MM.1S (cell line): ENCODE measurements at regions not wholly inside any gene's neighbourhood (a gene's known extent, or its start where the extent isn't known, plus 50 kb on each side); places are given as distances from the start of the nearest gene placed in this dataset.

ENCODE experiments used
- DNase-seq: peaks from one replicate; pipeline ENCODE4 v3.0.0-alpha.2; 2015
- H2AFZ ChIP-seq: fragments of 300-600 bp; sonication (generic); 2 replicates; pipeline ENCODE4 v1.6.0; 2016; ENCODE audit warnings: antibody characterized with exemption, low read length
- H3F3A ChIP-seq: fragments of 300-600 bp; sonication (generic); 2 replicates; pipeline ENCODE4 v1.6.1; 2016; ENCODE audit warnings: mild to moderate bottlenecking, antibody characterized with exemption, low read length, moderate library complexity, mixed read lengths; ENCODE audit not compliant: insufficient read depth
- H3K27ac ChIP-seq: fragments of 300-600 bp; sonication (generic); 2 replicates; pipeline ENCODE4 v1.5.1; 2016; ENCODE audit warnings: mild to moderate bottlenecking, low read length
- H3K27me3 ChIP-seq: fragments of 300-600 bp; sonication (generic); replicated peaks from 2 replicates; pipeline ENCODE4 v1.6.0; 2016; ENCODE audit warnings: low read length; ENCODE audit not compliant: insufficient read depth
- H3K36me3 ChIP-seq: fragments of 300-600 bp; sonication (generic); replicated peaks from 2 replicates; pipeline ENCODE4 v1.6.1; 2016; ENCODE audit warnings: mild to moderate bottlenecking, low read length, mixed read lengths; ENCODE audit not compliant: insufficient read depth
- H3K4me1 ChIP-seq: fragments of 300-600 bp; sonication (generic); 2 replicates; pipeline ENCODE4 v1.6.1; 2016; ENCODE audit warnings: low read length, mixed read lengths
- H3K4me2 ChIP-seq: fragments of 300-600 bp; sonication (generic); 2 replicates; pipeline ENCODE4 v1.6.0; 2016; ENCODE audit warnings: low read depth, low read length
- H3K4me3 ChIP-seq: fragments of 300-600 bp; sonication (generic); 2 replicates; pipeline ENCODE4 v1.5.1; 2016; ENCODE audit warnings: low read length, mixed read lengths
- H3K79me2 ChIP-seq: fragments of 300-600 bp; sonication (generic); 2 replicates; pipeline ENCODE4 v1.6.1; 2016; ENCODE audit warnings: mixed run types, low read length, mixed read lengths
- H3K9ac ChIP-seq: fragments of 300-600 bp; sonication (generic); 2 replicates; pipeline ENCODE4 v1.6.1; 2016; ENCODE audit warnings: low read length, mixed read lengths
- H3K9me2 ChIP-seq: fragments of 300-600 bp; sonication (generic); replicated peaks from 2 replicates; pipeline ENCODE4 v1.6.1; 2016; ENCODE audit warnings: mild to moderate bottlenecking, low read length, mixed read lengths; ENCODE audit not compliant: insufficient read depth
- H3K9me3 ChIP-seq: fragments of 300-600 bp; sonication (generic); replicated peaks from 2 replicates; pipeline ENCODE4 v1.6.1; 2016; ENCODE audit warnings: mild to moderate bottlenecking, low read length, mixed read lengths; ENCODE audit not compliant: insufficient read depth
- H4K20me1 ChIP-seq: fragments of 300-600 bp; sonication (generic); 2 replicates; pipeline ENCODE4 v1.6.1; 2016; ENCODE audit warnings: mild to moderate bottlenecking, low read length, moderate library complexity, mixed read lengths; ENCODE audit not compliant: insufficient read depth
- CTCF ChIP-seq: fragments of 300-600 bp; sonication (generic); IDR thresholded peaks from 2 replicates; pipeline ENCODE4 v1.5.1; 2016; ENCODE audit warnings: antibody characterized with exemption, low read length, mixed read lengths
- EZH2 ChIP-seq: fragments of 300-600 bp; sonication (generic); optimal IDR thresholded peaks from 2 replicates; pipeline ENCODE3; 2017; ENCODE audit warnings: low read depth, mild to moderate bottlenecking, antibody characterized with exemption, low read length, mixed read lengths
- EZH2phosphoT487 ChIP-seq: fragments of 300-600 bp; sonication (generic); IDR thresholded peaks from 2 replicates; pipeline ENCODE4 v1.6.1; 2018; ENCODE audit warnings: antibody characterized with exemption, low read length

- Histone ChIP-seq H4K20me1 (no peaks in the 10 kb centered on the region), H3K79me2 (no peaks in the 10 kb centered on the region), H3F3A (no peaks in the 10 kb centered on the region), H3K4me2 (no peak overlapping the region), H2AFZ (no peak overlapping the region), H3K9ac (no peak overlapping the region), H3K27me3 (no peaks in the 10 kb centered on the region), H3K36me3 (no peaks in the 10 kb centered on the region), H3K27ac (no peak overlapping the region), H3K4me3 (no peak overlapping the region), H3K9me2 (no peaks in the 10 kb centered on the region), H3K4me1 (no peaks in the 10 kb centered on the region), H3K9me3 (no peaks in the 10 kb centered on the region)
- DNase-seq: no peak
- TF ChIP-seq EZH2 (no peak), CTCF (no peak), EZH2phosphoT487 (no peak)
These were observed 64.7 kb downstream of the ARRDC4 start for GRCh38 chr15:98025237-98025636.

- Histone ChIP-seq H3K4me2 (no peak overlapping the region), H3K79me2 (no peaks in the 10 kb centered on the region), H3K27me3 (no peaks in the 10 kb centered on the region), H3K9me3 (no peaks in the 10 kb centered on the region), H3K4me3 (no peak overlapping the region), H3K27ac (no peak overlapping the region), H3K36me3 (no peaks in the 10 kb centered on the region), H3K4me1 (no peaks in the 10 kb centered on the region), H2AFZ (no peak overlapping the region), H4K20me1 (no peaks in the 10 kb centered on the region), H3K9ac (no peak overlapping the region), H3K9me2 (no peaks in the 10 kb centered on the region), H3F3A (no peaks in the 10 kb centered on the region)
- no peak for DNase-seq
- TF ChIP-seq EZH2phosphoT487 (no peak), EZH2 (no peak), CTCF (no peak)
These were observed 74.2 kb downstream of the ARRDC4 start for GRCh38 chr15:98034731-98035130.

GRCh38 chr15:98035134-98035533 is 74.6 kb downstream of the ARRDC4 start:
- H3K4me2 ChIP-seq: no peak overlapping the region
- H3K79me2 ChIP-seq: no peaks in the 10 kb centered on the region
- no peak for DNase-seq
- no peaks in the 10 kb centered on the region for H3K36me3 ChIP-seq
- H3K4me3 ChIP-seq: no peak overlapping the region
- TF ChIP-seq EZH2 (no peak), EZH2phosphoT487 (no peak), CTCF (no peak)
- H3K9ac ChIP-seq: no peak overlapping the region
- H3K9me3 ChIP-seq: no peaks in the 10 kb centered on the region
- no peaks in the 10 kb centered on the region for H4K20me1 ChIP-seq
- no peaks in the 10 kb centered on the region for H3F3A ChIP-seq
- H3K4me1 ChIP-seq: no peaks in the 10 kb centered on the region
- H3K9me2 ChIP-seq: no peaks in the 10 kb centered on the region
- H2AFZ ChIP-seq: no peak overlapping the region
- H3K27ac ChIP-seq: no peak overlapping the region
- no peaks in the 10 kb centered on the region for H3K27me3 ChIP-seq
